ENCODE measurements at regions not wholly inside any gene's neighbourhood (a gene's known extent, or its start where the extent isn't known, plus 50 kb on each side); places are given as distances from the start of the nearest gene placed in this dataset.

- no peak for TF ChIP-seq ZNF687 (IDR thresholded peaks at IDR 0.05)
Observed at GRCh38 chr2:193793914-193794313, 1599.2 kb upstream of the TMEFF2 start (continued).

GRCh38 chr2:193783681-193784080, 1588.9 kb upstream of the TMEFF2 start:
- CTCF ChIA-PET, result no interaction called here
- RAD21 ChIA-PET (ENCODE audit: unreplicated experiment), result no interaction called here
- TF ChIP-seq KAT2A (conservative IDR thresholded peaks at IDR 0.05; ENCODE audit: control insufficient read depth, low read depth, low read length) (no peak), GABPA (IDR thresholded peaks at IDR 0.05; ENCODE audit: low read depth) (no peak), E4F1 (IDR thresholded peaks at IDR 0.05; ENCODE audit: borderline replicate concordance, partially characterized antibody) (no peak), E2F4 (IDR thresholded peaks at IDR 0.05; ENCODE audit: low read depth, low read length) (no peak), NFYB (IDR thresholded peaks at IDR 0.05; ENCODE audit: insufficient read depth, low read depth, low read length) (no peak), HDAC2 (IDR thresholded peaks at IDR 0.05) (no peak), TCF12 (IDR thresholded peaks at IDR 0.05; ENCODE audit: low read depth, low read length) (no peak), STAT1 (conservative IDR thresholded peaks at IDR 0.05) (no peak), FOS (IDR thresholded peaks at IDR 0.05; ENCODE audit: borderline replicate concordance, extremely low read depth, insufficient read length) (no peak), POU2F2 (IDR thresholded peaks at IDR 0.05; ENCODE audit: borderline replicate concordance, low read depth, low read length) (no peak), BRCA1 (IDR thresholded peaks at IDR 0.05; ENCODE audit: low read depth, low read length) (no peak), CREM (IDR thresholded peaks at IDR 0.05; ENCODE audit: low read depth) (no peak), ATF7 (IDR thresholded peaks at IDR 0.05; ENCODE audit: low read depth) (no peak), ZNF622 (IDR thresholded peaks at IDR 0.05) (no peak)
- no peaks in the 10 kb centered on the region for H3K4me1 ChIP-seq (ENCODE audit: control insufficient read depth, insufficient read depth, low read length)
- no peaks in the 10 kb centered on the region for H4K20me1 ChIP-seq (ENCODE audit: control insufficient read depth, insufficient read depth)
- ATAC-seq, result no peak
- no peak for FAIRE-seq
- no peaks in the 10 kb centered on the region for H3K9me3 ChIP-seq (replicated peaks; ENCODE audit: control insufficient read depth, insufficient read depth, low read length)
- H3K4me3 ChIP-seq, result no peak overlapping the region
- no peaks in the 10 kb centered on the region for H3K79me2 ChIP-seq (ENCODE audit: control insufficient read depth, insufficient read depth, low read length)
- no peak overlapping the region for H3K9ac ChIP-seq (ENCODE audit: control insufficient read depth, insufficient read depth, low read length)
- in situ Hi-C loops (cut with MboI), result no loop called here
- BruUV-seq (replicated peaks), result no TSS peak
- POLR2A ChIA-PET, result no interaction called here
- no peaks in the 10 kb centered on the region for H3K36me3 ChIP-seq (ENCODE audit: control insufficient read depth in 2 of 2, insufficient read depth in 2 of 2, low read length in 1 of 2)
- DNase-seq (ENCODE audit: low read depth, low spot score), result no peak
- H3K4me2 ChIP-seq (ENCODE audit: control insufficient read depth, insufficient read depth), result no peak overlapping the region
- 0% methylated on average over 2 of the region's 2 CpGs for WGBS (ENCODE audit: insufficient coverage, insufficient replicate concordance, low lambda C conversion rate, missing lambda C conversion rate)
- SMC1A ChIA-PET (ENCODE audit: uncharacterized antibody, unreplicated experiment), result no interaction called here
- intact Hi-C loops (cut with micrococcal nuclease; ENCODE audit: unreplicated experiment), result no loop called here
- H3K27me3 ChIP-seq (replicated peaks in 1 of 2; ENCODE audit: control insufficient read depth in 2 of 2, insufficient read depth in 2 of 2, low read length in 1 of 2), result no peaks in the 10 kb centered on the region
- H2AFZ ChIP-seq (ENCODE audit: control insufficient read depth, low read depth, low read length), result no peak overlapping the region
- no peak overlapping the region for H3K27ac ChIP-seq (ENCODE audit: control insufficient read depth, insufficient read depth)

Measured in GM12878 (cell line).